ENCODE measurements at regions not wholly inside any gene's neighbourhood (a gene's known extent, or its start where the extent isn't known, plus 50 kb on each side); places are given as distances from the start of the nearest gene placed in this dataset.
A peak's percentile ranks its signal among the peaks of the same experiment; 100 is the strongest.

- no peak for ATAC-seq
- Histone ChIP-seq H3K27me3 (no peaks in the 10 kb centered on the region), H3K9me3 (no peaks in the 10 kb centered on the region), H3K4me1 (no peaks in the 10 kb centered on the region), H3K27ac (no peak overlapping the region), H3K36me3 (no peaks in the 10 kb centered on the region), H3K4me3 (no peak overlapping the region)
- DNase-seq, result no peak
- TF ChIP-seq CTCF (IDR thresholded peaks at IDR 0.05), result no peak
- intact Hi-C loops (cut with DNase I), result no loop called here
Observed at GRCh38 chr2:154549869-154550268, 148.6 kb upstream of the KCNJ3 start.

- intact Hi-C loops (cut with DNase I), result no loop called here
- Histone ChIP-seq H3K27me3 (no peaks in the 10 kb centered on the region), H3K4me3 (no peak overlapping the region), H3K36me3 (no peaks in the 10 kb centered on the region), H3K9me3 (no peaks in the 10 kb centered on the region), H3K4me1 (no peaks in the 10 kb centered on the region), H3K27ac (no peak overlapping the region)
- no peak for ATAC-seq
- TF ChIP-seq CTCF (IDR thresholded peaks at IDR 0.05), result no peak
- DNase-seq, result no peak
Observed at GRCh38 chr2:154551649-154552048, 146.8 kb upstream of the KCNJ3 start.

- Histone ChIP-seq H3K27me3 (no peaks in the 10 kb centered on the region), H3K4me1 (no peaks in the 10 kb centered on the region), H3K9me3 (no peaks in the 10 kb centered on the region), H3K4me3 (no peak overlapping the region), H3K36me3 (no peaks in the 10 kb centered on the region), H3K27ac (no peak overlapping the region)
- ATAC-seq (no peak), DNase-seq (no peak)
- intact Hi-C loops (cut with DNase I), result no loop called here
- no peak for TF ChIP-seq CTCF (IDR thresholded peaks at IDR 0.05)
Observed at GRCh38 chr2:154554046-154554445, 144.4 kb upstream of the KCNJ3 start.

GRCh38 chr2:154555710-154556109 lies 142.8 kb upstream of the KCNJ3 start:
- ATAC-seq (no peak), DNase-seq (no peak)
- Histone ChIP-seq H3K27ac (no peak overlapping the region), H3K9me3 (no peaks in the 10 kb centered on the region), H3K27me3 (no peaks in the 10 kb centered on the region), H3K36me3 (no peaks in the 10 kb centered on the region), H3K4me1 (no peaks in the 10 kb centered on the region), H3K4me3 (no peak overlapping the region)
- TF ChIP-seq CTCF (IDR thresholded peaks at IDR 0.05), result no peak
- intact Hi-C loops (cut with DNase I), result no loop called here

- Histone ChIP-seq H3K27ac (no peak overlapping the region), H3K9me3 (no peaks in the 10 kb centered on the region), H3K27me3 (no peaks in the 10 kb centered on the region), H3K36me3 (no peaks in the 10 kb centered on the region), H3K4me3 (no peak overlapping the region), H3K4me1 (no peaks in the 10 kb centered on the region)
- ATAC-seq (peak; percentile 38), DNase-seq (no peak)
- TF ChIP-seq CTCF (IDR thresholded peaks at IDR 0.05), result no peak
- intact Hi-C loops (cut with DNase I), result no loop called here
Observed at GRCh38 chr2:154556146-154556545, 142.3 kb upstream of the KCNJ3 start.

GRCh38 chr2:154556607-154557006 lies 141.9 kb upstream of the KCNJ3 start:
- no peak overlapping the region for H3K27ac ChIP-seq
- no peaks in the 10 kb centered on the region for H3K9me3 ChIP-seq
- intact Hi-C loops (cut with DNase I), result no loop called here
- no peak for TF ChIP-seq CTCF (IDR thresholded peaks at IDR 0.05)
- H3K27me3 ChIP-seq, result no peaks in the 10 kb centered on the region
- H3K4me3 ChIP-seq, result no peak overlapping the region
- H3K4me1 ChIP-seq, result no peaks in the 10 kb centered on the region
- ATAC-seq (no peak), DNase-seq (no peak)
- no peaks in the 10 kb centered on the region for H3K36me3 ChIP-seq

All from upper lobe of right lung (tissue), 1 donor.